IMR-90 (cell line): ENCODE measurements at regions not wholly inside any gene's neighbourhood (a gene's known extent, or its start where the extent isn't known, plus 50 kb on each side); places are given as distances from the start of the nearest gene placed in this dataset.

Source experiments
- BHLHE40 ChIP-seq: fragments of 150-350 bp; IDR thresholded peaks from 2 replicates; pipeline ENCODE4 v1.6.1; 2016; ENCODE audit warnings: mild to moderate bottlenecking, low read depth, low read length
- CEBPB ChIP-seq: IDR thresholded peaks from 2 replicates; pipeline ENCODE4 v1.6.1; 2012; ENCODE audit warnings: low read depth, low read length, improper control_type of control experiment
- CTCF ChIP-seq: conservative IDR thresholded peaks from 2 replicates; pipeline ENCODE4 v1.5.1; 2012; ENCODE audit warnings: mild to moderate bottlenecking, low read depth, low read length, improper control_type of control experiment
- ELK1 ChIP-seq: fragments of 150-350 bp; IDR thresholded peaks from 2 replicates; pipeline ENCODE4 v1.6.1; 2016; ENCODE audit warnings: low read depth, mild to moderate bottlenecking, low read length, moderate library complexity, borderline replicate concordance
- FOS ChIP-seq: fragments of 150-350 bp; IDR thresholded peaks from 2 replicates; pipeline ENCODE4 v1.6.1; 2016; ENCODE audit warnings: low read depth, low read length
- MAFK ChIP-seq: IDR thresholded peaks from 2 replicates; pipeline ENCODE4 v1.6.1; 2012; ENCODE audit warnings: low read depth, low read length, improper control_type of control experiment
- MAZ ChIP-seq: IDR thresholded peaks from 2 replicates; pipeline ENCODE4 v1.6.1; 2012; ENCODE audit warnings: low read depth, mild to moderate bottlenecking, low read length, improper control_type of control experiment, moderate library complexity, borderline replicate concordance
- POLR2A ChIP-seq: IDR thresholded peaks from 2 replicates; pipeline ENCODE4 v1.6.1; 2012; ENCODE audit warnings: mild to moderate bottlenecking, low read depth, low read length
- RAD21 ChIP-seq: IDR thresholded peaks from 2 replicates; pipeline ENCODE4 v1.6.1; 2012; ENCODE audit warnings: low read length, improper control_type of control experiment
- RFX5 ChIP-seq: IDR thresholded peaks from 2 replicates; pipeline ENCODE4 v1.8.0; 2012; ENCODE audit warnings: low read depth, mild to moderate bottlenecking, low read length, moderate library complexity
- SMC3 ChIP-seq: fragments of 150-350 bp; IDR thresholded peaks from 2 replicates; pipeline ENCODE4 v1.6.1; 2016; ENCODE audit warnings: low read depth, mild to moderate bottlenecking, antibody characterized with exemption, low read length, moderate library complexity
- USF2 ChIP-seq: fragments of 150-350 bp; IDR thresholded peaks from 2 replicates; pipeline ENCODE4 v1.6.1; 2017; ENCODE audit warnings: mild to moderate bottlenecking, antibody characterized with exemption, low read length, low read depth

- TF ChIP-seq MAZ: no peak
- no peak for TF ChIP-seq RFX5
- no peak for TF ChIP-seq BHLHE40
- no peak for TF ChIP-seq CTCF
- no peak for TF ChIP-seq CEBPB
- TF ChIP-seq POLR2A: no peak
- no peak for TF ChIP-seq RAD21
- no peak for TF ChIP-seq FOS
- TF ChIP-seq ELK1: no peak
- TF ChIP-seq MAFK: no peak
- TF ChIP-seq USF2: no peak
- TF ChIP-seq SMC3: no peak
Measured at GRCh38 chr12:89832336-89832735, 123.7 kb upstream of the ATP2B1 start.
